Esophagus squamous epithelium (tissue), 5 donors: ENCODE measurements at regions not wholly inside any gene's neighbourhood (a gene's known extent, or its start where the extent isn't known, plus 50 kb on each side); places are given as distances from the start of the nearest gene placed in this dataset.

ENCODE experiments used
- DNase-seq: peaks from one replicate; lab custom pipeline; 2025; lab: John Stamatoyannopoulos, UW
- H3K27ac ChIP-seq, 4 donors: fragments of 200-600 bp; sonication (generic); one replicate each; pipeline ENCODE4 v1.5.1; 2016 to 2019; ENCODE audit warnings: mild to moderate bottlenecking in 1 of 4
- H3K27me3 ChIP-seq, 4 donors: fragments of 200-600 bp; sonication (generic); 1 replicate in 3 of 4; 2 replicates in 1 of 4; pipeline versions ENCODE4 v1.5.1 to v1.6.0; 2017 to 2021; ENCODE audit warnings: antibody characterized with exemption in 1 of 4
- H3K36me3 ChIP-seq, 3 donors: fragments of 200-600 bp; sonication (generic); one replicate each; pipeline ENCODE4 v1.5.1; 2016 to 2019
- H3K4me1 ChIP-seq, 3 donors: fragments of 200-600 bp; sonication (generic); one replicate each; pipeline ENCODE4 v1.5.1; 2017 to 2019
- H3K4me3 ChIP-seq, 4 donors: fragments of 200-600 bp; sonication (generic); 1 replicate in 3 of 4; 2 replicates in 1 of 4; pipeline ENCODE4 v1.5.1; 2016 to 2019; ENCODE audit warnings: mild to moderate bottlenecking in 2 of 4, moderate library complexity in 1 of 4
- H3K9me3 ChIP-seq, 3 donors: fragments of 200-600 bp; sonication (generic); one replicate each; pipeline ENCODE4 v1.5.1; 2016 to 2019
- CTCF ChIP-seq, 6 experiments: fragments of 450-650 bp in 4 of 6; fragments of 200-600 bp in 2 of 6; sonication (generic) in 2 of 6; IDR thresholded peaks; one replicate each; pipeline ENCODE4 v1.5.1; 2016 to 2019; ENCODE audit warnings: antibody characterized with exemption in 6 of 6, mild to moderate bottlenecking in 4 of 6, moderate library complexity in 4 of 6
- POLR2A ChIP-seq, 4 donors: fragments of 450-650 bp; IDR thresholded peaks; one replicate each; pipeline ENCODE4 v1.6.1; 2017; ENCODE audit warnings: antibody characterized with exemption in 4 of 4, mild to moderate bottlenecking in 4 of 4, moderate library complexity in 3 of 4
- WGBS, 2 donors: methylation state at CpG; one replicate each; pipeline ENCODE4 v1.1.5; 2018; 5-methylcytosine and 5-hydroxymethylcytosine counted together
- intact Hi-C: fragments of 100-400 bp; cut with DNase I; formaldehyde crosslinking; loops from one replicate; pipeline ENCODE4 v1.15.0; 2022
- donor health status: DM: yes; HTN: yes; CAD: no.

GRCh38 chr7:38052786-38053185, 125.3 kb upstream of the STARD3NL start:
- intact Hi-C loops = no loop called here
- no peaks in the 10 kb centered on the region for H3K36me3 ChIP-seq
- no peak overlapping the region for H3K4me3 ChIP-seq
- H3K27me3 ChIP-seq = no peaks in the 10 kb centered on the region
- peaks cover 0 to 21% (median 9%) of the 10 kb centered on the region in 3 donors for H3K9me3 ChIP-seq
- no peak for DNase-seq
- H3K4me1 ChIP-seq = no peaks in the 10 kb centered on the region
- H3K27ac ChIP-seq = no peak overlapping the region
- TF ChIP-seq POLR2A (IDR thresholded peaks at IDR 0.05) = no peak
- no peak for TF ChIP-seq CTCF (IDR thresholded peaks at IDR 0.05)
- 52 to 62% methylated on average over 2 of the region's 2 CpGs for WGBS, 2 donors

GRCh38 chr7:38054199-38054598, 123.8 kb upstream of the STARD3NL start:
- intact Hi-C loops = no loop called here
- no peak for TF ChIP-seq POLR2A (IDR thresholded peaks at IDR 0.05)
- TF ChIP-seq CTCF (IDR thresholded peaks at IDR 0.05) = no peak
- Histone ChIP-seq H3K27me3 (no peaks in the 10 kb centered on the region), H3K4me3 (no peak overlapping the region), H3K27ac (no peak overlapping the region), H3K36me3 (no peaks in the 10 kb centered on the region), H3K9me3 (peaks cover 0 to 20% (median 7%) of the 10 kb centered on the region in 3 donors), H3K4me1 (no peaks in the 10 kb centered on the region)
- DNase-seq = no peak
- 73 to 78% methylated on average over 3 of the region's 3 CpGs for WGBS, 2 donors

GRCh38 chr7:38057829-38058228, 120.2 kb upstream of the STARD3NL start:
- H3K27me3 ChIP-seq = no peaks in the 10 kb centered on the region
- H3K4me1 ChIP-seq = no peaks in the 10 kb centered on the region
- no peaks in the 10 kb centered on the region for H3K36me3 ChIP-seq
- 63 to 69% methylated on average over 4 of the region's 4 CpGs for WGBS, 2 donors
- no peak for DNase-seq
- H3K9me3 ChIP-seq = no peaks in the 10 kb centered on the region
- no peak overlapping the region for H3K27ac ChIP-seq
- TF ChIP-seq POLR2A (IDR thresholded peaks at IDR 0.05) = no peak
- TF ChIP-seq CTCF (IDR thresholded peaks at IDR 0.05) = no peak
- H3K4me3 ChIP-seq = no peak overlapping the region
- intact Hi-C loops = no loop called here

- H3K27me3 ChIP-seq = no peaks in the 10 kb centered on the region
- 25 to 63% methylated on average over 3 to 4 of the region's 4 CpGs for WGBS, 2 donors
- intact Hi-C loops = no loop called here
Observed at GRCh38 chr7:38060116-38060515, 117.9 kb upstream of the STARD3NL start.

GRCh38 chr7:38060637-38061036, 117.4 kb upstream of the STARD3NL start:
- 52 to 65% methylated on average over 1 of the region's 1 CpG for WGBS, 2 donors
- intact Hi-C loops = no loop called here
- Histone ChIP-seq H3K27ac (no peak overlapping the region), H3K4me1 (no peaks in the 10 kb centered on the region), H3K36me3 (no peaks in the 10 kb centered on the region), H3K27me3 (no peaks in the 10 kb centered on the region), H3K4me3 (no peak overlapping the region), H3K9me3 (no peaks in the 10 kb centered on the region)
- no peak for DNase-seq
- no peak for TF ChIP-seq POLR2A (IDR thresholded peaks at IDR 0.05)
- no peak for TF ChIP-seq CTCF (IDR thresholded peaks at IDR 0.05)

More at GRCh38 chr7:38060116-38060515, 117.9 kb upstream of the STARD3NL start:
- Histone ChIP-seq H3K27ac (no peak overlapping the region), H3K36me3 (no peaks in the 10 kb centered on the region), H3K4me3 (no peak overlapping the region), H3K4me1 (no peaks in the 10 kb centered on the region), H3K9me3 (no peaks in the 10 kb centered on the region)
- TF ChIP-seq CTCF (IDR thresholded peaks at IDR 0.05) = no peak
- TF ChIP-seq POLR2A (IDR thresholded peaks at IDR 0.05) = no peak
- no peak for DNase-seq
